GM12878 (cell line): ENCODE measurements at regions not wholly inside any gene's neighbourhood (a gene's known extent, or its start where the extent isn't known, plus 50 kb on each side); places are given as distances from the start of the nearest gene placed in this dataset.

Experiments
- CHD2 ChIP-seq: IDR thresholded peaks from 2 replicates; pipeline ENCODE4 v1.6.1; 2011; ENCODE audit warnings: low read depth, low read length, improper control_type of control experiment, borderline replicate concordance
- CTCF ChIP-seq, 3 experiments: IDR thresholded peaks in 2 of 3; conservative IDR thresholded peaks in 1 of 3; 2 replicates each; pipeline ENCODE4 v1.5.1; 2011; ENCODE audit warnings: low read depth in 3 of 3, low read length in 3 of 3, mild to moderate bottlenecking in 3 of 3, control low read depth in 2 of 3, moderate library complexity in 2 of 3, inconsistent platforms in 1 of 3, mixed read lengths in 1 of 3; ENCODE audit not compliant: control insufficient read depth in 2 of 3, insufficient read depth in 1 of 3; ENCODE audit errors: extremely low read depth in 1 of 3
- EZH2 ChIP-seq: IDR thresholded peaks from 2 replicates; pipeline ENCODE4 v1.6.1; 2012; ENCODE audit warnings: low read depth, mild to moderate bottlenecking, control low read depth, inconsistent platforms, low read length, borderline replicate concordance; ENCODE audit not compliant: control insufficient read depth
- POLR2AphosphoS5 ChIP-seq: IDR thresholded peaks from 2 replicates; pipeline ENCODE4 v1.6.1; 2011; ENCODE audit warnings: mild to moderate bottlenecking, low read length, inconsistent platforms

GRCh38 chr7:134371971-134372370 is 55.2 kb upstream of the SLC35B4 start:
- TF ChIP-seq CTCF (IDR thresholded peaks at IDR 0.05 in 2 of 3, conservative IDR thresholded peaks at IDR 0.05 in 1 of 3; ENCODE audit: control insufficient read depth in 2 of 3, extremely low read depth in 1 of 3, insufficient read depth in 1 of 3, low read depth in 3 of 3, low read length in 3 of 3) (no peak), EZH2 (no peak), CHD2 (no peak), POLR2AphosphoS5 (no peak)
